GM20431 (cell line): ENCODE measurements at regions not wholly inside any gene's neighbourhood (a gene's known extent, or its start where the extent isn't known, plus 50 kb on each side); places are given as distances from the start of the nearest gene placed in this dataset.

ENCODE experiments used
- in situ Hi-C: fragments of 300-500 bp; cut with MseI, MboI; formaldehyde crosslinking; loops from one replicate; pipeline ENCODE4 v1.15.0; 2020; ENCODE audit warnings: low sequenced_read_pairs; ENCODE audit not compliant: unreplicated experiment

DNA sequence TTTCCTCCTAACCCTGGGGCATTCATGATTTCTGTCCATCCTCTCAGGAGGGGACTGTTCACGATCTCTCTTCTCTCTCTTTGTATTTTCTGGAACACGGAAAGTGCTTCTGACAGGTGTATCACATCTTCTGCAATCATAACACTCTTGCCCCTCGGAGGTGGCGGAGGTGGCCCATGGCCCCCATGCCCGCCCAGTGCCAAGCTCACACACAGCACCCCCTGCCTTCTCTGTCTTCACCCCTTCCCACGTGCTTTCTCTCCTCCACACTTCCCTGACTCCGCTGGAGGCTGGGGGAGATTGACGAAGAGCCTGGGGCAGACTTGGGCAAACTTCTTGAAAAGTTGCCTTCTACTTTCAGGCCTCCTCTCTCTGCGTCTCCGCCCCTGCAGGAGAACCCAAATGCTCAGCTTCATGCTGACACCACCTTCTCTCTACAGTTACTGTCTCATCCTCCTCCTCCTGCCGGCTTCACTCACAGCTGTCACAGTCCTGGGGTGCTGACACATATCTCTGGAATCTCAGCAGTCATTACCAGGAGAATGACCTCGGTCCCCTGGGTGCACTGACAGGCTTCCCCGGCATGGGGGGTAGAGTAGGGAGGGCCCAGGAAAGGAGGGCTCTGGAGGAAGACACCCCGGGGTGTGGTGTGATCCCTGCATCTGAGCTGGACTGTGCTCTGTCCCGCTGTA, 127.1 kb downstream of the ENGASE start:
- in situ Hi-C loops: no loop called here

GRCh38 chr17:79201119-79201518, 126.5 kb downstream of the ENGASE start:
- in situ Hi-C loops: no loop called here

GRCh38 chr17:79196913-79197312, 122.3 kb downstream of the ENGASE start:
- in situ Hi-C loops: loop anchor here (25.0 kb wide), 1 partner anchor 190 kb away; no protein-coding TSS in a partner anchor

DNA sequence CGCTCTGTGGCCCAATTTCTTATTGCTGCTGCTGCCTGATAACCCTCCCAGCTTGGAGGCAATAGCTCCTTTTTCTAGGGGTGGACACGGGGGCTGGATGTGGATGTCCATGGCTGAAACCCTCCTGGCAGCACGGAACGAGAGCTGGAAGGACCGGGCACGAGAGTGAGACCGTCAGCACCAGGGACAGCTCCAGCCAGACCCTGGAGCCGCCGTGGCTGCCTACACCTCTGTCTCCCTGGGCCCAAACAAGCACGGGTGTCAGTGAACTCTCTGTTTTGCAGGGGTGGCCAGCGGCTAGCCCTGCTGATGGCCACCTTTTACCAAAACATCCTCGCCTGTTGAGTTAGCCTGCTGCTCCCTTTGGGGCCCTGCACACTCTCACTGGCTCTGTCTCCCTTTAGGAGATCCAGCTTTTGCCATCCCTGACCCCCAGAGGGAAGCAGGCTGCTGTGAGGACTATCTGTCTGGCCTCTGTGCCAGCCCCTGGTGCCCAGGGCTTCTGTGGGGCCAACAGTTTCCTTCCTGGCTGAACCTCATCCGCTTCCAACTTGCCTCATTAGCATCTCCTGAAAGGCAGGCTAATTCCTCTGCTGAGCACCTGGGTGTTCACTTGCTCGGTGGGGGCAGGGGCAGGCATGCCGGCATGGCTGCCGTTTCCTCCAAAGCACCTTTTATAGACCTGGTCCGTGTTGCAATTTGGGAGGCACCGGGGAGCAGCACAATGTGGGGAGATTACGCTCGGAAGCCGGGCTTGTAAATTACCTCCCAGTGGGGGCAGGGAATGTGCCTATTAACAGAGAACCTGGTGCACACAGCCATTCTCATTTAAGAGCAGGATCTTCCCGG, 118.1 kb downstream of the ENGASE start:
- in situ Hi-C loops: loop anchor here (25.0 kb wide), 1 partner anchor 195 kb away; no protein-coding TSS in a partner anchor

GRCh38 chr17:79191270-79191934, 116.8 kb downstream of the ENGASE start:
- in situ Hi-C loops: loop anchor here (25.0 kb wide), 1 partner anchor 196 kb away; no protein-coding TSS in a partner anchor

GRCh38 chr17:79189305-79189704, 114.7 kb downstream of the ENGASE start:
- in situ Hi-C loops: loop anchor here (25.0 kb wide), 1 partner anchor 198 kb away; no protein-coding TSS in a partner anchor

DNA sequence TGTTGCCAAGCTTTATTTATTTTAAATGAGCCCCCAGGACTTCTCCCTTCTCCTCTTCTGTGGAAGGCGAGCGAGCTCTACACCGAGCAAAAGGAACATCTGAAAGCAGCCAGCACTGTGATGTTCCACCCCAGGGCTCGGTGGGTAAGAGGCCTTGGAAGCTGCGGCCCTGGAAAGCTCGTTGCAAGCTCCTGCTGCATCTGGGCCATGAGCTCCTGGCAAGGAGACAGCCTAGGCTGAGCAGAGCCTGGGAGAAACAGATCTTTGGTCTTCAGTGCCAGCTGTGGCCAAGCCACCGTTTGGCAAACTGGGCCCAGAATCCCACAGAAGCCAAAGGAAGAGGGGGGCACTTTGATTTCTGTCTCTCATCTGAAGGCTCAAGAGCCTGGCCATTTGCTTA, 114.1 kb downstream of the ENGASE start:
- in situ Hi-C loops: loop anchor here (25.0 kb wide), 1 partner anchor 199 kb away; no protein-coding TSS in a partner anchor

- in situ Hi-C loops: loop anchor here (25.0 kb wide), 1 partner anchor 199 kb away; no protein-coding TSS in a partner anchor
Measured at GRCh38 chr17:79188048-79188447, 113.4 kb downstream of the ENGASE start.

DNA sequence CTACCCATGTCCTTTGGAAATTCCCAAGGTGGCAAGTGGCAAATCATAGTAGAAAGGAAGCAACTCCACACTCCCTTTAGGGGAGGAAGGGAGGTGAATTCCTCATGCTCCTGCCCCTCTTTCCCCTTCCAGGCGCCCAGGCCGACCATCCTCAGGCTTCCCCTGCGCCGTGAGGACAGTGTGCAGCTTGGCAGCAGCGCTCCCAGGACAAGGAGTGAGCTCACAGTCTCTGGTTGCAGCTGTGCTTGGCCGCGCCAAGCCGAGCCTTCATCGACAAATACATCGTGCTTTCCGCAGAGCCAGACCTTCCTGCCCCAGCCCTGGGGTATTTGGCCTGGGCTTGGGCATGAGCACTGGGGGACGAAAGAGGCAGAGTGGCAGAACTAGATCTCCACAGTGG, 112.6 kb downstream of the ENGASE start:
- in situ Hi-C loops: loop anchor here (25.0 kb wide), 1 partner anchor 200 kb away; no protein-coding TSS in a partner anchor

DNA sequence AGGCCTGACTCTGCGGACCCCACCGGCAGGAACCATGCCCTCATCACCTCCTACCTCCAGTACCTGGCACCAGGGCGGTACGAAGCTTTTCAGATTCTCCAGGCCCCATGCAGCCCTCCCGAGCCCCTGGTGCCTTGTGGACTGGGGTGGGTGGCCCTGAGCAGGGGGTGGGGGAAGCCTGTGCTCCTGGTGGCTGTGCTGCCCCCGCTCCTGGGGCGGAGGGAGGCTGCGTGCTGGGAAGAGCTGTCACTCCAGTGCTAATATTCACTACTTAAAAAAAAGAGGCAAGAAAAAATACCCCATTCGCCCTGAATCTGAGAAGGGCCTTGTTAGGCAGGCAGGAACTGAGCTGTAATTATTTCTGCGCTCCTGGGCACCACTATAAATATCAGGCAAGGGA, 111.8 kb downstream of the ENGASE start:
- in situ Hi-C loops: loop anchor here (25.0 kb wide), 1 partner anchor 201 kb away; no protein-coding TSS in a partner anchor

DNA sequence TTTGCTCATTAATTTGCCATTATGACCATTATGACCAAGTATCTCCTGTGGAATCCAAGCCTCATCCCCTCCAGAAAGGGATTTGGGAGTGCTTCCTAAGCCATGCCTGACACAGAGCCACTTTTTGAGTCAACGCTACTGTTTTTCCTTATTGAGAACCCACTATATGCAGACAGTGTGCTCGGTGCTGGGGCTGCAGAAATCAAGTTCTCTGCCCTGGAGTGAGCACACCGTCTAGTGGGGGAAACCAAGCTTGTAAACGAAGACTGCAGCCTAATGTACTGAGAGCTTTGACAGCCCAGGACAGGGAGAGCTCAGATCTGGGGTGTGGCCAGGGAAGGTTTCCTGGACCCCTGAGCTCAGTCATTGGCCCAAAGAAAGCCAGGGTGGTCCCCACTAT, 111.0 kb downstream of the ENGASE start:
- in situ Hi-C loops: loop anchor here (25.0 kb wide), 1 partner anchor 202 kb away; no protein-coding TSS in a partner anchor

DNA sequence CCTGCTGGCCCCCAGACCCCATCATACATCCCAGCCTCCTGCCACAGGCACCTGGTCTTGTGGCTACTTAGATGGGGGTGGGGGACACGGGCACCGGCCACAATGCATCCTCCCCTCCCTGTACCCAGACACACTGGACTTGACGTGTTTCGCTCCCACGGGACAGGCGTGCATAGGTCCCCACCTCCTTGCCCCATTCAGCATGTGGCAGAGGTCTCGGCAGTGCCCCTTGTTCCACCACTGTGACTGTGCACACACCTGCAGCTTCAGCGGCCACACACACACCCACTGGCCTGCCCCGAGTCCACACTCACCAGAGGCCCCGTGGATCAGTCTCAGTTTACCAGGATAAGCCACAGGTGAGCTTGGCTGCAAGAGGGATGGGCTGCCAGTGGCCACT, 109.6 kb downstream of the ENGASE start:
- in situ Hi-C loops: loop anchor here (25.0 kb wide), 1 partner anchor 203 kb away; no protein-coding TSS in a partner anchor

GRCh38 chr17:79183293-79184158, 108.9 kb downstream of the ENGASE start:
- in situ Hi-C loops: loop anchor here (25.0 kb wide), 1 partner anchor 204 kb away; no protein-coding TSS in a partner anchor

- in situ Hi-C loops: loop anchor here (25.0 kb wide), 1 partner anchor 204 kb away; no protein-coding TSS in a partner anchor
Measured at GRCh38 chr17:79183043-79183292, 108.3 kb downstream of the ENGASE start.

DNA sequence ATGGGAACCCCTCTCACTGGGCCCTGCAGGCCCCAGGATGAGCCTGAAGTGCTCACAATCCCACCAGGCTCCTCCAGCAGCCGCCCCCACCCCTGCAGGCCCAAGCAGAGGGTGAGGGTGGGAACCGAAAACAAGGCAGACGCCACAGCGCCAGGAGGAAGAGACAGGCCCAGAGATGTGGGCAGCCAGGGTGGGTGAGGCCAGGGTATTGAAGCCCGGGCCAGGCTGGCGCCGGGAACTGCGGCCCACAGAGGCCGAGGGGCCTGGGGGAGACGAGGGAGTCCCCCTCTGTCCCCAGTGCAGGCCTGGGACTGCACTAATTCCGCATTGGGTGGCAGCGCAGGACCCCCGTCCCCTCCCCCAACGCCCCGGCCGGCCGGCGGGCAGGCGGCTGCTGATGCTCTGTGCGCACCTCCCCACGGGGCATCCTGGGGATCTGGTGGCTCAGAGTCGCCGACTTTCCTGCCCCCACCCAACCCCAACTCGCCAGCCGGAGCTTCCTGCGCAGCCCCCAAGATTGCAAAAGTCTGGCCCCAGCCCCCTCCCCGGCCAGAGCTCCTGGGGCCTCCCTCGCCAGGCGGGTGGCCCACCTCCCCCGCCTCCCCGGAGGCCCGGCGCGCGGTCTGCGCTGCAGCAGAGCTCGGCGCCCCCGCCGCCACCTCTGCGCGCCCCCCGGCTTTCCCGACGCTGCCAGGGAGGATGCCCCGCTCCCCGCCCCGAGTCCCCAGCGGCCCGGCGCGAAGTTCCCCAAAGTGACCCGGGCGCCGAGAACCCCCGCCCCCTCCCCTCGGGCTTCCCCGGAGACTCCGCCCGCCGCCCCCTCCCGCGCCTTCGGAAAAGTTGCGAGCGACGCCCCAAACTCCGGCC, 107.8 kb downstream of the ENGASE start:
- in situ Hi-C loops: loop anchor here (25.0 kb wide), 1 partner anchor 205 kb away; no protein-coding TSS in a partner anchor

DNA sequence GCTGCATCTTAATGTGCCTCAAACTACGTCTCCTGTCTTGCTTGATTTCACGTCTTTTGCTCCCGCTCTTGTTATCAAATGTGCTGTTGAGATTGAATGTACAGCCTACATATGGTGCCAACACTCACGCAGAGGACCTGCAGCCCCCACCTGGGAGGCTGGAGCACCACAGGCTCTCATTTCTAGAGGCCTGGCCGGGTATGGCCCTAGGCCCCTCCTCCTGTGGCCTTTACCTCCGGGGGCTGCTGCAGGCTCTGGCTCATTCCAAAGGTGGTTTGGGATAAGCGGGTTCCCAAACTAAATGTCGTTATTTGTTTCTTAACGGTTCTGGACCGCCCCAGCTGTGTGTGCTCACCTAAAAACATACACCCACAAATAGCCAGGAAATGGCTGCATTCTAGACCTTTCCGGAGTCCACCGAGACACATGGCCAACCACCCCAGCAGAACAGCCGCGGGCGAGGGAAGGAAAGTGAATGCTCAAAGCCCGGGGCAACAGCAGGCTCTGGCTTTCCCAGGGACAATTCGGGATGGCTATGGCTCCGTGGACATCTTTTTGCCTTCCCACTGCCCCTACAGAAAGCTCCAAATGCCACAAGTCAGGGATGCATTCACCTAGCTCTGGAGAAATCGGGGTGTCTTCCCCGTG, 105.9 kb downstream of the ENGASE start:
- in situ Hi-C loops: loop anchor here (25.0 kb wide), 1 partner anchor 207 kb away; no protein-coding TSS in a partner anchor

GRCh38 chr17:79179334-79179733, 104.7 kb downstream of the ENGASE start:
- in situ Hi-C loops: loop anchor here (25.0 kb wide), 1 partner anchor 208 kb away; no protein-coding TSS in a partner anchor

DNA sequence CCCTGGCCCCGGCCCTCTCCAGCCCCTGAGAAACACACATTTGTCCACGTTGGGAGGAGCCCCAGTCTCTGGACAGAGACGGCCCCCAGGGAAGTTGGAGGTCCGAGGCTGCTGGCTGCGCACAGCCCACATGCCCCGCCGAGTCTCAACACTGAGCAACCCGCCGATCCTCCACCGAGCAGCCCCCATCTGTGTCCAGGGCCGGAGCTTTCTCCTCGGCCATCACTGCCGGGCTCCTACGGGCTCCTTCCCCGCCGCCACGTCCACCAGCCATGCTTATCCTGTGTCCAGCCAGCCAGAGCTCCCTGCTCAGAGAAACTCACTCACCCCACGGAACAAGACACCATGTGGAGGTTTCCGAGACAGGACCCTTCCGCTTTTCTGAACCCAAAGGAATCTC, 103.3 kb downstream of the ENGASE start:
- in situ Hi-C loops: loop anchor here (25.0 kb wide), 1 partner anchor 209 kb away; no protein-coding TSS in a partner anchor
